Stimulated activated CD4-positive, alpha-beta T cell treated with anti-CD3 and anti-CD28 coated beads, Interleukin-2, amount 100 ng/mL, for 4 hours (primary cell): ENCODE measurements at regions not wholly inside any gene's neighbourhood (a gene's known extent, or its start where the extent isn't known, plus 50 kb on each side); places are given as distances from the start of the nearest gene placed in this dataset.
A peak's percentile ranks its signal among the peaks of the same experiment; 100 is the strongest.
"Not testable (repeated sequence)": the region's sequence is repeated elsewhere in the genome, so short reads cannot be mapped to it uniquely, and the experiment has no call there.

Experiments
- DNase-seq: peaks from one replicate; pipeline ENCODE4 v3.0.0-alpha.2; 2020; ENCODE audit warnings: low read depth

GRCh38 chr6:134394905-134395304 lies 77.0 kb upstream of the SGK1 start:
- DNase-seq = no peak

GRCh38 chr6:134394208-134394607 lies 76.3 kb upstream of the SGK1 start:
- DNase-seq = no peak

- no peak for DNase-seq
Observed at GRCh38 chr6:134391205-134391604, 73.3 kb upstream of the SGK1 start.

- no peak for DNase-seq
Observed at GRCh38 chr6:134389658-134390057, 71.7 kb upstream of the SGK1 start.

- DNase-seq = no peak
Observed at GRCh38 chr6:134389129-134389528, 71.2 kb upstream of the SGK1 start.

GRCh38 chr6:134386482-134386881 lies 68.6 kb upstream of the SGK1 start:
- not testable (repeated sequence) for DNase-seq

- no peak for DNase-seq
Observed at GRCh38 chr6:134381959-134382358, 64.0 kb upstream of the SGK1 start.

GRCh38 chr6:134379599-134379998 lies 61.7 kb upstream of the SGK1 start:
- no peak for DNase-seq

- DNase-seq = peak; percentile 16
Observed at GRCh38 chr6:134379076-134379475, 61.2 kb upstream of the SGK1 start.

- DNase-seq = no peak
Observed at GRCh38 chr6:134378426-134378825, 60.5 kb upstream of the SGK1 start.

GRCh38 chr6:134376785-134377184 lies 58.9 kb upstream of the SGK1 start:
- no peak for DNase-seq

- no peak for DNase-seq
Observed at GRCh38 chr6:134375220-134375580, 57.3 kb upstream of the SGK1 start.

GRCh38 chr6:134374491-134375219 lies 56.7 kb upstream of the SGK1 start:
- DNase-seq = no peak

GRCh38 chr6:134373993-134374392 lies 56.1 kb upstream of the SGK1 start:
- no peak for DNase-seq

GRCh38 chr6:134373282-134373922 lies 55.5 kb upstream of the SGK1 start:
- no peak for DNase-seq

- DNase-seq = no peak
Observed at GRCh38 chr6:134372603-134373281, 54.8 kb upstream of the SGK1 start.

- DNase-seq = no peak
Observed at GRCh38 chr6:134368670-134369069, 50.8 kb upstream of the SGK1 start.
